ENCODE measurements at regions not wholly inside any gene's neighbourhood (a gene's known extent, or its start where the extent isn't known, plus 50 kb on each side); places are given as distances from the start of the nearest gene placed in this dataset.

GRCh38 chr6:95133578-95133977, 443.8 kb upstream of the MANEA start:
- Mint-ChIP-seq H3K36me3 (ENCODE audit: low read depth) (no peaks in the 10 kb centered on the region), H3K4me1 (no peaks in the 10 kb centered on the region; the same call in 2 of the 3 replicates), H3K27ac (no peak overlapping the region), H3K4me3 (no peak overlapping the region), H3K9me3 (no peaks in the 10 kb centered on the region), H3K27me3 (ENCODE audit: insufficient read depth, low read depth, poor library complexity) (no peaks in the 10 kb centered on the region)
- Histone ChIP-seq H3K79me2 (replicated peaks; ENCODE audit: insufficient read depth) (no peaks in the 10 kb centered on the region), H3K27me3 (ENCODE audit: insufficient read depth) (no peaks in the 10 kb centered on the region), H3K4me2 (no peak overlapping the region), H4K20me1 (replicated peaks; ENCODE audit: insufficient read depth) (no peaks in the 10 kb centered on the region), H3K4me3 (no peak overlapping the region), H3K9me2 (ENCODE audit: insufficient read depth) (no peaks in the 10 kb centered on the region), H3K4me1 (ENCODE audit: insufficient read depth) (no peaks in the 10 kb centered on the region), H3F3A (replicated peaks; ENCODE audit: low read depth) (no peaks in the 10 kb centered on the region), H2AFZ (no peak overlapping the region), H3K36me3 (ENCODE audit: insufficient read depth) (no peaks in the 10 kb centered on the region), H3K27ac (ENCODE audit: low read depth) (no peak overlapping the region)
- TF ChIP-seq CTCF (conservative IDR thresholded peaks at IDR 0.05; ENCODE audit: low read depth in 2 of 2) (peak; percentile 47 to 58), STAT1 (IDR thresholded peaks at IDR 0.05; ENCODE audit: unreplicated experiment) (no peak), CREB1 (CRISPR knock-in tag; IDR thresholded peaks at IDR 0.05; ENCODE audit: low read depth) (no peak), ZNF462 (CRISPR knock-in tag; IDR thresholded peaks at IDR 0.05) (no peak), NANOG (IDR thresholded peaks at IDR 0.05; ENCODE audit: borderline replicate concordance) (no peak), ZNF114 (CRISPR knock-in tag; IDR thresholded peaks at IDR 0.05) (no peak), EZH2 (IDR thresholded peaks at IDR 0.05; ENCODE audit: low read depth, unreplicated experiment) (no peak), ZNF331 (CRISPR knock-in tag; IDR thresholded peaks at IDR 0.05; ENCODE audit: low read depth) (no peak)
- no peak for ATAC-seq
- peak; percentile 32 for DNase-seq (ENCODE audit: low spot score)

Data from GM23338 (cell line).